ENCODE measurements at regions not wholly inside any gene's neighbourhood (a gene's known extent, or its start where the extent isn't known, plus 50 kb on each side); places are given as distances from the start of the nearest gene placed in this dataset.
A peak's percentile ranks its signal among the peaks of the same experiment; 100 is the strongest.

GRCh38 chr4:100130964-100131363 is 59.3 kb downstream of the DDIT4L start:
- no peak for DNase-seq

- no peak for DNase-seq
Observed at GRCh38 chr4:100130491-100130890, 59.8 kb downstream of the DDIT4L start.

DNA sequence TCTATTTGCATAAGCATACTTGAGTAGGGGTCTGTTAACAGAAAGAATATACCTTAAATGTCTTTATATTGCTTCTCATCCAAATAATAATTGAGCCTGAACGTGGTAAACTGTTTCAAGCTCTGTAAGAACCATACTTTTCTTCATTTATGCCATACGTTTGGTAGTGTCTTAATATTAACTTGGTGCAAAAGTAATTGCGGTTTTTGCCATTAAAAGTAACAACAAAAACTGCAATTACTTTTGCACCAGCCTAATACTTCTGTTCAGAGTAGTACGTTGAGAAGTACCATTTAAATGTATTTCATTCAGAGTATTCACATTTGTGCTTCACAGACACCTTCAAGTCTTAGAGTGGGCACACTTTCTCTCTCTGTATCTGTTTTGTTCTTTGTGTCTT is 60.5 kb downstream of the DDIT4L start:
- DNase-seq: no peak

DNA sequence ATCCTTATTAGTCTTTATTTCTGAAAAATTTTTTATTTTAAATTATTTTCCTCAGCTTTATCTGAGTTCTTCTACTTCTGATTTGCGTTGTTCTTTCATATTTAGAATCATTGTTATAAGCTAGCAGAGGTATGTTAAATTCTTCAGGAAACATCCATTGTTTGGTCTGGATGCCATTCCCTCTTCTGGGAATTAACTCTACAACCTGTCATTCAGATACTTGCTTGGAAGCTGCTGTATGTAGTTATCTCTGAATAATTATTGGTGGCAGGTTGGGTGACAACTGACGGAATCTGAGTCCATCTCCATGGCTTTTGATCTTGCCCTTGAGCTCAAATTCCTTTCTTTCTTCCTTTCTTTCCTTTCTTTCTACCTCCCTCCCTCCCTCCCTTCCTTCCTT is 61.9 kb downstream of the DDIT4L start:
- no peak for DNase-seq

DNA sequence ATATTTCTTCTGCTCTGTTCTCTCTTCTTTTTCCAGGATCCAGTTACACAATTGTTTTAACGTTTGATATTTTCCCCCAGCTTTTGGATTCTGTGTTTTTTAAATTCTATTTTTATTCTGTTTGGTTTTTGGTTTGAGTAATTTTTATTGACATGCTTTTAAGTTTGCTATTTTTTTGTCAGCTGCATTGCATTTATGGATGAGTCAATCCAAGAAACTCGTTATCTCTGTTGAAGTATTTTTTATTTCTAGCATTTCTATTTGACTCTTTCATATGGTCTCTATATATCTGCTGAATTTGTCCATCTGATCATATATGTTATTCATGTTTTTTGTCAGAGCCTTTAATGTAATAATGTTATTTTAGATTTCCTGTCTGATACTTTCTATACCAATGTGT is 65.6 kb downstream of the DDIT4L start:
- DNase-seq: no peak

DNA sequence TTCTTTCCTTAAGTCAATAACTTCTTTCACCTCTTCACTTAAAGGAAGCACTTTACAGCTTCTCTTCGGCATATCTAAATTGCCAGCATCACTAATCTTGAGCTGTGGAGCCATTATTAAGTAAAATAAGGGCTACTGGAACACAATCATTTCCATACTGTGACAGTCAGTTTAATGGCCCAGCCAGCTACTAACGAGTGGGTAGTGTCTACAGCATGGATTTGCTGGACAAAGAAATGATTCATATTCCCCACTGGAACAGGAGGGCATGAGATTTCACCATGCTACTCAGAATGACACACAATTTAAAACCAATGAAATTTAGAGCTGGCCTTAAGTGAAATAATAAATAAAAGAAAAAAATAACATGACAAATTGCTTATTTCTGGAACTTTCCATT is 72.1 kb downstream of the DDIT4L start:
- DNase-seq: no peak

DNA sequence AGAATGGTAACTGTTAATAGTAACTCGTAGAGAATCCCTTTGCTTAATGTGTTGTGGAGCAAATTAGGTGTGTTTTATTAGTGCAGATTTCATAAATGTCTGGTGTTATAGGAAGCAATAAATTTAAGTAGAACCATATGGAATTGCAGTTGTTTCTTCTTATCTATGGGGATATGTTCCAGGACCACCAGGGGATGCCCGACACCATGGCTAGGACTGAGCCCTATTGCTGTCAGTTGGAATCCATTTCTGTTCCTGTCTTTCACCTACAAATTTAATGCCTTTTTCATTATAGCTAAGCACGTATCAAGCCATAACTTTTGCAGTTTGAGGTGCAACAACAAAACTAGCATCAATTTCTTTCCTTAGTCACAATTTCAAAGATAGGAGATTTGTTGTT is 72.5 kb downstream of the DDIT4L start:
- no peak for DNase-seq

- no peak for DNase-seq
Observed at GRCh38 chr4:100114909-100115308, 75.4 kb downstream of the DDIT4L start.

- DNase-seq: no peak
Observed at GRCh38 chr4:100113732-100114131, 76.5 kb downstream of the DDIT4L start.

DNA sequence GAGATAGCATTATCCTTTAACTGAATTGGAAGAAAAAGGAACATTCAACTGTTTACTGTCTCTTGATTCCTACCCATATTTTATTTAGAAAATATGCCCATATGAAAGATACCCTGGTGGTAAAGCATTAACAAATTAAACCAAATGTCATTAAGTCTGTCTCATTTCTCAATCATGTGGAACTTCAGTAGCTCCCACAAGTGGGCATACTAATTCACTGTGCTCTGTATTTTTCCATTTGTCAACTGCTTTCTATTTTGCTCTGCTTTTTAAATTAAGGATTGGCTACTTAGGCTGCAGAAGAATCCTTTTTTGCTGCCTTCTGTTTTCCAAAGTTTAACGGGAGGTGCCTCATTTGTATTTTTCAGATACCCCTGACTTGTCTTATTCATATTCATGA is 77.2 kb downstream of the DDIT4L start:
- DNase-seq: no peak

DNA sequence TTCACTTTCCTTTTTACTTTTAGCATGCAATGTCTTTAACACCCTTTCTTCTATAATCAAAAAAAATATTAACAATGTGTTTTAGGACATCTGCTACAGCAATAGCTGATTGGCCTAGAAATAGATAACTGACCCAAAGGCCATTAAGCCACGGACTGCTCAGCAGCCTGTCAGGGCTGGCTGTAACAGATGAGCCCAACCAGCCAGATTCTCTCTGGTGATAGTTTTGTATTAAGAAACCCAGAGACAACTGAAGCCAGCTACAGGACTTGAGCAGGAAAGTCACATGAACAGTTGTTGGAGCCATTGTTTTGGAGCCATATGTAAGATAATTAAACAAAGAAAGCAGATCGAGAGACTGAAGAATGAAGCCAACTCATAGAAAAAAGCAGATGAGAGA is 80.3 kb downstream of the DDIT4L start:
- no peak for DNase-seq

DNA sequence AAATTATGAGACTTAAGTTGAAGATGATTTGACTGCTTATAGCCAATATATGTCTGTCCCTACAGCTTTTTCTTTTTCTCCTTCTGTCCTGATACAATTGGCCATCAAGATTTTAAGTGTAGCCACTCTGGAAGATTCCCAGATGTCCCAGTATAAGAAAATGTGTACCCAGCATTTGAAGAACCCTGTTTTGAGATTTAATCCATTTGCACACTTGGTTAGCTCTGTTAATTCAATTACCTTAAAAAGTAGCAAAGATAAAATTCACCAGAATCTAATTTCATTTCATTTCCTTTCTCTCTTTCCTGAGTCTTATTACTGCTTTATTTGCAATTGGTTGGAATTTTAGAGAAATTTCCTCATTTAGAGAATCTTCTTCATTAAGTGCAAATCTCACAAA is 81.4 kb downstream of the DDIT4L start:
- DNase-seq: no peak

DNA sequence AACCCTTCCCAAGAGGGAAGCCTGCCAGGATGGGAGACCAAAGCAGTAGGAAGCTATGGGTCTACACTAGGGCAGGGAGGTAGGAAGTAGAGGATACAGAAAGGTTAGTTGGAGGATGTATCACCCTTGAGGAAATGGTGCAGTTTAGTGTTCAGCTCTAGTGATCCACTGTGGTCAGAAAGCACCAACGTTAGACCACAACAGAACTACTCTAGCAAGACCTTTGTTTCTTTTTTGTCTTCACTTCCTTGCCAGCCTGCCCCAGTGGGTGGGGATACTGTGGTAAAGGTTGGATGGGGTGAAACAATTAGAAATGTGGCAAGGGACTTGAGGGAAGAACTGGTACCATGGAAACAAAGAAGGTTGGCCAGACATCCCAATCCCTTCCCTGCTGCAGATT is 83.3 kb downstream of the DDIT4L start:
- peak; percentile 28 for DNase-seq

- DNase-seq: no peak
Observed at GRCh38 chr4:100103671-100104070, 86.6 kb downstream of the DDIT4L start.

- no peak for DNase-seq
Observed at GRCh38 chr4:100100985-100101384, 89.3 kb downstream of the DDIT4L start.

DNA sequence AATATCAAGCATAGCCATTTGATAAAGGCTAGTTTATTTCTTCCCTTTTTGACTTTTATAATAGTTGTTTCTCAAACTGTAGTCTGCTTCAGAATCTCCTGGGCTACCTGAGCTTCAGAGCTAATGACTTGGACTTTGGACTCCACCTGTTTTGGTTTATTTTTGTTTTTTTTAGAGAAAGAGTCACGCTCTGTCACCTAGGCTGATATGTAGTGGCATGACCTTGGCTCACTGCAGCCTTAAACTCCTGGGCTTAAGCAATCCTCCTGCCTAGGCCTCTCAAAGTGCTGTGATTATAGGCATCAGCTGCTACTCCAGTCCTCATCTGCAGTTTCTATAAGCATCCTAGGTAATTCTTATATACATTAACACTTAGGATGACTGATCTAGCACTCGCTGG is 90.5 kb downstream of the DDIT4L start:
- DNase-seq: no peak

- no peak for DNase-seq
Observed at GRCh38 chr4:100098681-100099080, 91.6 kb downstream of the DDIT4L start.

GRCh38 chr4:100098011-100098545 is 92.2 kb downstream of the DDIT4L start:
- DNase-seq: no peak

DNA sequence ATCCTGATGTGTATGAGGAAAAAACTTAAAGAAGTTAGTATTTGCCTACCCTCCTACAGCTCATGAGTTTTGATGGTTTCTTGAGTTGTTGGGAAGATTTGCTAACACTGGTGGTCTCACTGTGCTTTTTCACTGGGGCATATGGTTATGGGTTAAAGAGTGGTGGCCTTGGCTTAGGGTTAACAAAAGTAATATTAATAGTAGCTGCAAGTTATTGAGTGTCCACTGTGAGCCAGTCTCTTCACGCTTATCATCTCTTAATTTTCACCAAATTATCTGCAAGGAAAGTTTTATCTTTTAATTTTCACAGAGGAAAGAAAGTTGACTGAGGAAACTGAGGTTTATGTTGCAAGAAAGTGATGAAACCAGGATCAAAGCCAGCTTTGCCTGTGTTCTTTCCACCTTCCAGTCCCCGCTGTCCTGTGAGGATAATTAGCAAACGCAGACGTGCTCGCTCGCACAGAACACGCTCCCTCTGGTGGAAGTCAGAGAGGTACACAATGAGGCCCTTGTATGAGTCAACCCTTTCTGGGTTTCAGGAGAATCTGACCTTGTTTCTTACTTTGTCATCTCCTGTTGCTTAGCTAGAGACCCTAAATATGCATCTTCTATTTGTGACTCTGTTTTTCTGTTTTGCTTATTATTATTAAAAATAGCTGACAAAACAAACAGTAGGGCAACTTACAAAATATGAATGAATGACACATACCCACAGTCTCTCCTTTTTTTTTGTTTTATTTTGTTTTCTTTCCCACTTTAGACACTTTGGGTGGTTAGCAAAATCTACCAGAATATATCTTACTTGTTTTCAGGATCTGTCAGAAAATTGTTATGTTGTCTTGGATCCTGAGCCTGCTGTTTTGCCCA is 94.3 kb downstream of the DDIT4L start:
- DNase-seq: peak; percentile 35

- peak; percentile 84 for DNase-seq
Observed at GRCh38 chr4:100093091-100093866, 97.0 kb downstream of the DDIT4L start.

DNA sequence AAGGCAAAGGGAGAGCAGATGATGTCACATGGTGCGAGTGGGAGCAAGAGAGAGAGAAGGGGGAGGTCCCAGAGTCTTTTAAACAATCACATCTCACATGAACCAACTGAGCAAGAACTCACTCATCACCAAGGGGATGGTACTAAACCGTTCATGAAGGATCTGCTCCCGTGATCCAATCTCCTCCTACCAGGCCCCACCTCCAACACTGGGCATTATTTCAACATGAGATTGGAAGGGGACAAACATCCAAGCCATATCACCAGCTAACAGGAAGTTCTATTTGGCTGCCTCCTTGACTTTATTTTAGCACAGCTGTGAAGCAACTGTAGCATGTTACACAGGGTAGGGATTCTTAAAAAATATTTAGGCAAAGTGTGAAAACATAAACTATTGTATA is 102.5 kb downstream of the DDIT4L start:
- DNase-seq: no peak

- no peak for DNase-seq
Observed at GRCh38 chr4:100086766-100087431, 103.4 kb downstream of the DDIT4L start.

DNA sequence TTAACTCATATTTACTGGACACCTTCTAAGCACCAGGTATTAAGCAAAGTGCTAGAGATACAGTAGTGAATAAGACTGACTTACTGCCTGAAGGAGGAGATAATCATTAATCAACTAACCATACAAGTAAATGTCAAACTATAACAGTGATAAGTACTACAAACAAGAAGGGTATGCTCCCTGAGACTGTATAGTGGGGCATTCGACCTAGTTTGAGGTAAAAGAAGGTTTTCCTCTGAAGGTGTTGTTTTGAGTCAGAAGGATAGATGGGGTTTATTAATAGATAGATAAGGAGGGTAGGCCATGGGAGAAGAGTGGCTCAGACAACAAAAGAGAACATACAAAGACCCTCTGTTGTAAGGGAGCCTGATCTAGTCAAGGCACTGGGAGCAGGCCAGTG is 105.4 kb downstream of the DDIT4L start:
- no peak for DNase-seq

- DNase-seq: no peak
Observed at GRCh38 chr4:100083289-100083688, 107.0 kb downstream of the DDIT4L start.

All from activated gamma-delta T cell treated with Interleukin-2 at 50 U/mL for 16 hours (primary cell).